Smooth muscle cell (in vitro differentiated cells): ENCODE measurements at regions not wholly inside any gene's neighbourhood (a gene's known extent, or its start where the extent isn't known, plus 50 kb on each side); places are given as distances from the start of the nearest gene placed in this dataset.

ENCODE experiments used
- DNase-seq: peaks from one replicate; lab custom pipeline; 2025; ENCODE audit not compliant: unreplicated experiment; lab: John Stamatoyannopoulos, UW
- H2AFZ ChIP-seq: fragments of 200-600 bp; sonication (generic); 2 replicates; pipeline ENCODE4 v1.6.0; 2016; ENCODE audit warnings: antibody characterized with exemption, low read depth, mild to moderate bottlenecking
- H3F3A ChIP-seq: fragments of 200-600 bp; sonication (generic); 2 replicates; pipeline ENCODE4 v1.6.0; 2017; ENCODE audit warnings: antibody characterized with exemption, low read depth
- H3K27ac ChIP-seq: fragments of 200-600 bp; sonication (generic); 2 replicates; pipeline ENCODE4 v1.5.1; 2016; ENCODE audit warnings: low read depth, mild to moderate bottlenecking
- H3K27me3 ChIP-seq: fragments of 200-600 bp; sonication (generic); 2 replicates; pipeline ENCODE4 v1.6.1; 2016; ENCODE audit warnings: low read depth, mild to moderate bottlenecking
- H3K36me3 ChIP-seq: fragments of 200-600 bp; sonication (generic); 2 replicates; pipeline ENCODE4 v1.5.1; 2016; ENCODE audit warnings: low read depth
- H3K4me1 ChIP-seq: fragments of 200-600 bp; sonication (generic); 2 replicates; pipeline ENCODE4 v1.5.1; 2016; ENCODE audit warnings: low read depth
- H3K4me2 ChIP-seq: fragments of 200-600 bp; sonication (generic); 2 replicates; pipeline ENCODE4 v1.6.0; 2016; ENCODE audit warnings: mild to moderate bottlenecking
- H3K4me3 ChIP-seq: fragments of 200-600 bp; sonication (generic); 2 replicates; pipeline ENCODE4 v1.5.1; 2016; ENCODE audit warnings: mild to moderate bottlenecking
- H3K79me2 ChIP-seq: fragments of 200-600 bp; sonication (generic); 2 replicates; pipeline ENCODE4 v1.6.0; 2016; ENCODE audit warnings: low read depth, mild to moderate bottlenecking
- H3K9ac ChIP-seq: fragments of 200-600 bp; sonication (generic); 2 replicates; pipeline ENCODE4 v1.6.0; 2016; ENCODE audit warnings: low read depth
- H3K9me3 ChIP-seq: fragments of 200-600 bp; sonication (generic); replicated peaks from 2 replicates; pipeline ENCODE4 v1.5.1; 2016; ENCODE audit warnings: low read depth
- H4K20me1 ChIP-seq: fragments of 200-600 bp; sonication (generic); 2 replicates; pipeline ENCODE4 v1.6.0; 2016; ENCODE audit warnings: low read depth
- CTCF ChIP-seq: fragments of 200-600 bp; sonication (generic); IDR thresholded peaks from 2 replicates; pipeline ENCODE4 v1.5.1; 2017; ENCODE audit warnings: borderline replicate concordance, mild to moderate bottlenecking, antibody characterized with exemption; ENCODE audit not compliant: insufficient read depth, poor library complexity, severe bottlenecking
- WGBS: methylation state at CpG from one replicate; pipeline ENCODE4 v1.1.7; 2016; ENCODE audit warnings: low lambda C conversion rate; 5-methylcytosine and 5-hydroxymethylcytosine counted together

GRCh38 chr2:57343391-57344006 is 703.1 kb upstream of the VRK2 start:
- Histone ChIP-seq H3K79me2 (no peaks in the 10 kb centered on the region), H3F3A (no peaks in the 10 kb centered on the region), H3K27ac (no peak overlapping the region), H3K4me3 (no peak overlapping the region), H2AFZ (no peak overlapping the region), H4K20me1 (no peaks in the 10 kb centered on the region), H3K4me1 (no peaks in the 10 kb centered on the region), H3K4me2 (no peak overlapping the region), H3K9ac (no peak overlapping the region), H3K9me3 (no peaks in the 10 kb centered on the region), H3K27me3 (no peaks in the 10 kb centered on the region), H3K36me3 (no peaks in the 10 kb centered on the region)
- no peak for DNase-seq
- WGBS, result 92% methylated on average over 1 of the region's 1 CpG
- no peak for TF ChIP-seq CTCF

- Histone ChIP-seq H3K4me2 (no peak overlapping the region), H3K4me3 (no peak overlapping the region), H3K9me3 (no peaks in the 10 kb centered on the region), H3K27me3 (no peaks in the 10 kb centered on the region), H3K79me2 (no peaks in the 10 kb centered on the region), H3K27ac (no peak overlapping the region), H3F3A (no peaks in the 10 kb centered on the region), H3K36me3 (no peaks in the 10 kb centered on the region), H4K20me1 (no peaks in the 10 kb centered on the region), H3K4me1 (no peaks in the 10 kb centered on the region), H2AFZ (no peak overlapping the region), H3K9ac (no peak overlapping the region)
- TF ChIP-seq CTCF, result no peak
- no peak for DNase-seq
- 89% methylated on average over 1 of the region's 1 CpG for WGBS
Observed at GRCh38 chr2:57368190-57368589, 678.4 kb upstream of the VRK2 start.

GRCh38 chr2:57370882-57371585 is 675.6 kb upstream of the VRK2 start:
- H3K4me2 ChIP-seq, result no peak overlapping the region
- no peaks in the 10 kb centered on the region for H3F3A ChIP-seq
- no peak overlapping the region for H2AFZ ChIP-seq
- no peaks in the 10 kb centered on the region for H3K27me3 ChIP-seq
- no peak for TF ChIP-seq CTCF
- H3K36me3 ChIP-seq, result no peaks in the 10 kb centered on the region
- H3K4me3 ChIP-seq, result no peak overlapping the region
- no peaks in the 10 kb centered on the region for H3K9me3 ChIP-seq
- no peaks in the 10 kb centered on the region for H3K4me1 ChIP-seq
- H4K20me1 ChIP-seq, result no peaks in the 10 kb centered on the region
- no peaks in the 10 kb centered on the region for H3K79me2 ChIP-seq
- no peak overlapping the region for H3K9ac ChIP-seq
- no peak for DNase-seq
- H3K27ac ChIP-seq, result no peak overlapping the region
- 94% methylated on average over 3 of the region's 3 CpGs for WGBS
